Fibroblast of mammary gland (primary cell): ENCODE measurements at regions not wholly inside any gene's neighbourhood (a gene's known extent, or its start where the extent isn't known, plus 50 kb on each side); places are given as distances from the start of the nearest gene placed in this dataset.
A peak's percentile ranks its signal among the peaks of the same experiment; 100 is the strongest.
"Not testable (repeated sequence)": the region's sequence is repeated elsewhere in the genome, so short reads cannot be mapped to it uniquely, and the experiment has no call there.

ENCODE experiments used
- DNase-seq: peaks from one replicate; pipeline ENCODE4 v3.0.0-alpha.2; 2010; ENCODE audit warnings: low read depth
- H3K4me3 ChIP-seq: 2 replicates; pipeline ENCODE4 v1.5.1; 2011; ENCODE audit warnings: low read depth, mild to moderate bottlenecking, low read length, moderate library complexity; ENCODE audit not compliant: control insufficient read depth
- CTCF ChIP-seq: conservative IDR thresholded peaks from 2 replicates; pipeline ENCODE4 v1.5.1; 2011; ENCODE audit warnings: low read depth, low read length, inconsistent platforms; ENCODE audit not compliant: control insufficient read depth, insufficient read depth

- DNase-seq: no peak
- TF ChIP-seq CTCF: no peak
- no peak overlapping the region for H3K4me3 ChIP-seq
These were observed 133.7 kb upstream of the TENT5A start for GRCh38 chr6:81886157-81886556.

- no peak for TF ChIP-seq CTCF
- no peak for DNase-seq
- H3K4me3 ChIP-seq: no peak overlapping the region
These were observed 129.2 kb upstream of the TENT5A start for GRCh38 chr6:81881660-81882059.

- no peak for DNase-seq
- no peak overlapping the region for H3K4me3 ChIP-seq
- TF ChIP-seq CTCF: no peak
These were observed 126.0 kb upstream of the TENT5A start for GRCh38 chr6:81878479-81878878.

- TF ChIP-seq CTCF: no peak
- DNase-seq: peak; percentile 48
- H3K4me3 ChIP-seq: no peak overlapping the region
These were observed 124.5 kb upstream of the TENT5A start for GRCh38 chr6:81876971-81877370.

- no peak for TF ChIP-seq CTCF
- no peak for DNase-seq
- H3K4me3 ChIP-seq: no peak overlapping the region
These were observed 123.4 kb upstream of the TENT5A start for GRCh38 chr6:81875782-81876293.

- DNase-seq, H3K4me3 ChIP-seq: not testable (repeated sequence)
These were observed 117.4 kb upstream of the TENT5A start for GRCh38 chr6:81869749-81870508.

- DNase-seq: peak; percentile 90
- no peak overlapping the region for H3K4me3 ChIP-seq
- TF ChIP-seq CTCF: no peak
These were observed 113.2 kb upstream of the TENT5A start for GRCh38 chr6:81865712-81866111.
